KMS-11 (cell line): ENCODE measurements at regions not wholly inside any gene's neighbourhood (a gene's known extent, or its start where the extent isn't known, plus 50 kb on each side); places are given as distances from the start of the nearest gene placed in this dataset.

Experiments
- H2AFZ ChIP-seq: fragments of 200-600 bp; sonication (generic); 2 replicates; pipeline ENCODE4 v1.6.1; 2016; ENCODE audit warnings: antibody characterized with exemption, mixed run types, low read depth
- H3K27ac ChIP-seq: fragments of 200-600 bp; sonication (generic); 2 replicates; pipeline ENCODE4 v1.6.1; 2016; ENCODE audit warnings: mild to moderate bottlenecking, mixed run types
- H3K27me3 ChIP-seq: fragments of 200-600 bp; sonication (generic); 2 replicates; pipeline ENCODE4 v1.6.1; 2017; ENCODE audit warnings: mild to moderate bottlenecking, low read depth, mixed run types, moderate library complexity; ENCODE audit not compliant: insufficient read depth
- H3K36me3 ChIP-seq: fragments of 200-600 bp; sonication (generic); 2 replicates; pipeline ENCODE4 v1.6.1; 2017; ENCODE audit warnings: mild to moderate bottlenecking, mixed run types; ENCODE audit not compliant: insufficient read depth
- H3K4me1 ChIP-seq: fragments of 200-600 bp; sonication (generic); 2 replicates; pipeline ENCODE4 v1.6.1; 2016; ENCODE audit warnings: mild to moderate bottlenecking, low read depth, mixed run types; ENCODE audit not compliant: poor library complexity, severe bottlenecking
- H3K4me2 ChIP-seq: fragments of 200-600 bp; sonication (generic); 2 replicates; pipeline ENCODE4 v1.7.0; 2016; ENCODE audit warnings: mild to moderate bottlenecking, mixed run types
- H3K4me3 ChIP-seq: fragments of 200-600 bp; sonication (generic); IDR thresholded peaks from 2 replicates; pipeline ENCODE4 v1.6.1; 2017; ENCODE audit warnings: low read depth, low read length, mixed read lengths; ENCODE audit not compliant: insufficient read depth
- H3K79me2 ChIP-seq: fragments of 200-600 bp; sonication (generic); 2 replicates; pipeline ENCODE4 v1.6.1; 2016; ENCODE audit warnings: low read depth, mixed run types; ENCODE audit not compliant: insufficient read depth
- H3K9ac ChIP-seq: fragments of 200-600 bp; sonication (generic); 2 replicates; pipeline ENCODE4 v1.6.1; 2016; ENCODE audit warnings: mild to moderate bottlenecking, mixed run types
- H4K20me1 ChIP-seq: fragments of 200-600 bp; sonication (generic); 2 replicates; pipeline ENCODE4 v1.6.1; 2016; ENCODE audit warnings: mild to moderate bottlenecking, mixed run types; ENCODE audit not compliant: insufficient read depth
- CTCF ChIP-seq: fragments of 200-600 bp; sonication (generic); conservative IDR thresholded peaks from 2 replicates; pipeline ENCODE4 v1.6.1; 2017; ENCODE audit warnings: low read depth, mild to moderate bottlenecking, antibody characterized with exemption, low read length, moderate library complexity, mixed read lengths

- H3K27me3 ChIP-seq: no peaks in the 10 kb centered on the region
- no peak overlapping the region for H3K4me2 ChIP-seq
- H3K36me3 ChIP-seq: no peaks in the 10 kb centered on the region
- H3K9ac ChIP-seq: no peak overlapping the region
- no peak overlapping the region for H3K4me3 ChIP-seq
- H3K27ac ChIP-seq: no peak overlapping the region
- no peak overlapping the region for H2AFZ ChIP-seq
- no peaks in the 10 kb centered on the region for H4K20me1 ChIP-seq
- H3K4me1 ChIP-seq: no peaks in the 10 kb centered on the region
- TF ChIP-seq CTCF: no peak
- no peaks in the 10 kb centered on the region for H3K79me2 ChIP-seq
Observed at GRCh38 chr19:28980236-28980868, 232.6 kb downstream of the UQCRFS1 start.

GRCh38 chr19:28977826-28978225 is 235.1 kb downstream of the UQCRFS1 start:
- Histone ChIP-seq H3K9ac (no peak overlapping the region), H3K36me3 (no peaks in the 10 kb centered on the region), H3K4me1 (no peaks in the 10 kb centered on the region), H3K4me2 (no peak overlapping the region), H4K20me1 (no peaks in the 10 kb centered on the region), H3K4me3 (no peak overlapping the region), H2AFZ (no peak overlapping the region), H3K27me3 (no peaks in the 10 kb centered on the region), H3K27ac (no peak overlapping the region), H3K79me2 (no peaks in the 10 kb centered on the region)
- TF ChIP-seq CTCF: no peak

GRCh38 chr19:28972058-28972852 is 240.7 kb downstream of the UQCRFS1 start:
- no peak overlapping the region for H3K4me3 ChIP-seq
- no peak overlapping the region for H3K27ac ChIP-seq
- H3K27me3 ChIP-seq: no peaks in the 10 kb centered on the region
- TF ChIP-seq CTCF: no peak
- H3K9ac ChIP-seq: no peak overlapping the region
- no peaks in the 10 kb centered on the region for H3K36me3 ChIP-seq
- H4K20me1 ChIP-seq: no peaks in the 10 kb centered on the region
- no peaks in the 10 kb centered on the region for H3K79me2 ChIP-seq
- no peaks in the 10 kb centered on the region for H3K4me1 ChIP-seq
- H2AFZ ChIP-seq: no peak overlapping the region
- H3K4me2 ChIP-seq: no peak overlapping the region

- no peaks in the 10 kb centered on the region for H3K36me3 ChIP-seq
- no peak for TF ChIP-seq CTCF
- H4K20me1 ChIP-seq: no peaks in the 10 kb centered on the region
Observed at GRCh38 chr19:28971513-28971912, 241.4 kb downstream of the UQCRFS1 start.

More at GRCh38 chr19:28971513-28971912, 241.4 kb downstream of the UQCRFS1 start:
- Histone ChIP-seq H3K79me2 (no peaks in the 10 kb centered on the region), H3K4me2 (no peak overlapping the region), H3K9ac (no peak overlapping the region), H3K27ac (no peak overlapping the region), H2AFZ (no peak overlapping the region), H3K27me3 (no peaks in the 10 kb centered on the region), H3K4me1 (no peaks in the 10 kb centered on the region), H3K4me3 (no peak overlapping the region)
